Endothelial cell of umbilical vein (primary cell): ENCODE measurements at regions not wholly inside any gene's neighbourhood (a gene's known extent, or its start where the extent isn't known, plus 50 kb on each side); places are given as distances from the start of the nearest gene placed in this dataset.

ENCODE experiments used
- BruUV-seq: library from RNA; stranded (reverse); fragments of 400-500 nt; replicated peaks from 2 replicates; lab custom pipeline; 2021; lab: Mats Ljungman, UMichigan
- CTCF ChIA-PET: fragments of 300-600, 350-600 bp; sonication (Branson Sonifier 250); formaldehyde crosslinking; loops from one replicate; lab custom pipeline; 2021; ENCODE audit warnings: antibody characterized with exemption, inconsistent platforms; lab: Charles Lee
- POLR2A ChIA-PET: fragments of 300-600, 350-600 bp; sonication (Branson Sonifier 250); formaldehyde crosslinking; loops from one replicate; lab custom pipeline; 2021; ENCODE audit warnings: antibody characterized with exemption, inconsistent platforms; lab: Charles Lee
- DNase-seq: peaks from one replicate; pipeline ENCODE4 v3.0.0-alpha.2; 2011; ENCODE audit warnings: low read depth, low spot score
- FAIRE-seq: peaks from 2 replicates; lab custom pipeline; 2011; peaks lifted over from hg19 to GRCh38; lab: Jason Lieb, UNC
- H2AFZ ChIP-seq: 2 replicates; pipeline ENCODE4 v1.6.0; 2012; ENCODE audit warnings: low read depth, low read length, control low read depth, inconsistent platforms
- H3K27ac ChIP-seq: 2 replicates; pipeline ENCODE4 v1.5.1; 2011; ENCODE audit warnings: low read depth, mild to moderate bottlenecking, control low read depth, low read length, moderate library complexity; ENCODE audit not compliant: insufficient read depth
- H3K27me3 ChIP-seq, 2 experiments: 2 replicates each; pipeline versions ENCODE4 v1.6.0 to v1.6.1; 2011; ENCODE audit warnings: low read length in 2 of 2, mixed read lengths in 1 of 2; ENCODE audit not compliant: control insufficient read depth in 2 of 2, insufficient read depth in 2 of 2
- H3K36me3 ChIP-seq, 2 experiments: 2 replicates in 1 of 2; 3 replicates in 1 of 2; pipeline ENCODE4 v1.5.1; 2011; ENCODE audit warnings: low read length in 2 of 2, mild to moderate bottlenecking in 1 of 2, moderate library complexity in 1 of 2; ENCODE audit not compliant: control insufficient read depth in 2 of 2, insufficient read depth in 2 of 2; ENCODE audit errors: extremely low read depth in 1 of 2
- H3K4me1 ChIP-seq: 3 replicates; pipeline ENCODE4 v1.5.1; 2011; ENCODE audit warnings: mild to moderate bottlenecking, low read length; ENCODE audit not compliant: control insufficient read depth, insufficient read depth; ENCODE audit errors: extremely low read depth
- H3K4me2 ChIP-seq: 2 replicates; pipeline ENCODE4 v1.6.1; 2011; ENCODE audit warnings: low read length, control low read depth, mixed read lengths; ENCODE audit not compliant: insufficient read depth
- H3K4me3 ChIP-seq, 3 experiments: fragments of 200-600 bp in 1 of 3; sonication (generic), shearing (Covaris generic) in 1 of 3; replicated peaks in 1 of 3; 2 replicates each; pipeline ENCODE4 v1.5.1; 2011 to 2016; ENCODE audit warnings: control low read depth in 3 of 3, low read length in 3 of 3, mild to moderate bottlenecking in 2 of 3, inconsistent platforms in 1 of 3, low read depth in 1 of 3, moderate library complexity in 1 of 3; ENCODE audit not compliant: insufficient read depth in 1 of 3
- H3K79me2 ChIP-seq: 2 replicates; pipeline ENCODE4 v1.6.0; 2012; ENCODE audit warnings: low read length, inconsistent platforms; ENCODE audit not compliant: control insufficient read depth, insufficient read depth
- H3K9ac ChIP-seq: replicated peaks from 2 replicates; pipeline ENCODE3; 2011; ENCODE audit warnings: low read length, control low read depth; ENCODE audit not compliant: insufficient read depth; ENCODE audit errors: extremely low read depth
- H3K9me1 ChIP-seq: replicated peaks from 3 replicates; pipeline ENCODE4 v1.6.0; 2011; ENCODE audit warnings: mild to moderate bottlenecking, low read length; ENCODE audit not compliant: control insufficient read depth, insufficient read depth; ENCODE audit errors: extremely low read depth
- H3K9me3 ChIP-seq: replicated peaks from 2 replicates; pipeline ENCODE4 v1.5.1; 2012; ENCODE audit warnings: low read length, inconsistent platforms; ENCODE audit not compliant: control insufficient read depth, insufficient read depth
- H4K20me1 ChIP-seq: replicated peaks from 2 replicates; pipeline ENCODE3; 2011; ENCODE audit warnings: mild to moderate bottlenecking, low read length; ENCODE audit not compliant: control insufficient read depth, insufficient read depth; ENCODE audit errors: extremely low read depth
- CTCF ChIP-seq, 2 donors: IDR thresholded peaks; 1 replicate in 1 of 2; 2 replicates in 1 of 2; pipeline ENCODE4 v1.5.1; 2011; ENCODE audit warnings: low read length in 2 of 2, mild to moderate bottlenecking in 2 of 2, moderate library complexity in 2 of 2, control low read depth in 1 of 2, inconsistent platforms in 1 of 2, low read depth in 1 of 2; ENCODE audit not compliant: insufficient read depth in 1 of 2; ENCODE audit errors: extremely low read depth in 1 of 2
- EZH2 ChIP-seq: IDR thresholded peaks from 2 replicates; pipeline ENCODE4 v1.6.1; 2012; ENCODE audit warnings: borderline replicate concordance, low read depth, mild to moderate bottlenecking, moderate library complexity, low read length, inconsistent platforms; ENCODE audit not compliant: severe bottlenecking
- FOS ChIP-seq: IDR thresholded peaks from 2 replicates; pipeline ENCODE4 v1.6.1; 2011; ENCODE audit warnings: mild to moderate bottlenecking, low read length, moderate library complexity, borderline replicate concordance; ENCODE audit not compliant: insufficient read depth
- GATA2 ChIP-seq: IDR thresholded peaks from 2 replicates; pipeline ENCODE4 v1.7.0; 2011; ENCODE audit warnings: low read depth, mild to moderate bottlenecking, moderate library complexity, mixed read lengths, low read length; ENCODE audit not compliant: insufficient read length, insufficient read depth
- JUN ChIP-seq: IDR thresholded peaks from 2 replicates; pipeline ENCODE4 v1.6.1; 2011; ENCODE audit warnings: borderline replicate concordance, low read depth; ENCODE audit not compliant: insufficient read length, insufficient read depth
- MAX ChIP-seq: IDR thresholded peaks from 2 replicates; pipeline ENCODE4 v1.6.1; 2011; ENCODE audit not compliant: insufficient read depth, insufficient read length
- MYC ChIP-seq: IDR thresholded peaks from one replicate; pipeline ENCODE4 v1.6.1; 2011; ENCODE audit warnings: mild to moderate bottlenecking, low read depth, low read length
- POLR2A ChIP-seq: IDR thresholded peaks from 2 replicates; pipeline ENCODE4 v1.6.1; 2012; ENCODE audit warnings: low read depth, mild to moderate bottlenecking, control low read depth, low read length
- POLR2AphosphoS5 ChIP-seq: IDR thresholded peaks from 2 replicates; pipeline ENCODE4 v1.6.1; 2012; ENCODE audit warnings: low read depth, mild to moderate bottlenecking, control low read depth, low read length, moderate library complexity; ENCODE audit not compliant: insufficient read depth
- dilution Hi-C: fragments of 300-500 bp; cut with MboI; formaldehyde crosslinking; loops from one replicate; pipeline ENCODE4 v1.15.0; 2019; ENCODE audit warnings: low sequenced_read_pairs; ENCODE audit not compliant: extremely low pct_ligation_motif_present
- intact Hi-C: fragments of 100-400 bp; cut with micrococcal nuclease; formaldehyde crosslinking; loops from one replicate; pipeline ENCODE4 v1.10.0; 2022

DNA sequence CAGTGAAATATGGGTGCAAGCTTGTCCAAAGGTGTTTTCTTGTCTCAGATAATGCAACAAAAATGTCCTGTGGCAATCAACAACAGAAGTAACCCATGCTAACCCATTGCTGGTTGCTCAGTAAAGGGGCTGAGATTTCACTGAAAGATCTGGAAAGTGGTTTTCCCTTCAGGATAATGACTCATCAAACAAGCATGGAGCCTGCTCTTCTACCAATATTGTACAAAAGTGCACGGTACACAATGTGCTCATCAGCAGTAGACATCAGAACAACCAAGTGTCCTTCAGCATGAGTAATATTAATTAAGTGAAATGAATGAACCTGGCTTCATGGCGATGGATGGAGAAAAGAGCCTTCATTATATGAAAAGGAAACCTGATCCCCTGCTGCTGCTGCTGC lies 287.1 kb upstream of the NEBL start:
- H3K27ac ChIP-seq = no peak overlapping the region
- no TSS peak for BruUV-seq
- DNase-seq (peak; percentile 34), FAIRE-seq (peak; percentile 91)
- TF ChIP-seq JUN (peak; percentile 42), GATA2 (peak; percentile 87), EZH2 (no peak), POLR2AphosphoS5 (no peak), POLR2A (no peak), MAX (no peak), MYC (no peak), CTCF (IDR thresholded peaks at IDR 0.05; ENCODE audit: extremely low read depth in 1 of 2, insufficient read depth in 1 of 2, low read depth in 1 of 2, low read length in 2 of 2) (no peak), FOS (peak; percentile 94)
- H2AFZ ChIP-seq = no peak overlapping the region
- H3K36me3 ChIP-seq = no peaks in the 10 kb centered on the region
- H3K9ac ChIP-seq = no peak overlapping the region
- dilution Hi-C loops (no loop called here), intact Hi-C loops (no loop called here)
- no peaks in the 10 kb centered on the region for H3K9me3 ChIP-seq
- H3K4me2 ChIP-seq = no peak overlapping the region
- no peak overlapping the region for H3K4me3 ChIP-seq
- POLR2A ChIA-PET = no interaction called here
- no peaks in the 10 kb centered on the region for H3K27me3 ChIP-seq
- no peaks in the 10 kb centered on the region for H4K20me1 ChIP-seq
- CTCF ChIA-PET = interaction anchor here (1.1 kb wide), 1 partner anchor 13 kb away, joined by 5 read pairs; no protein-coding TSS in a partner anchor
- H3K79me2 ChIP-seq = no peaks in the 10 kb centered on the region
- H3K9me1 ChIP-seq = no peaks in the 10 kb centered on the region
- H3K4me1 ChIP-seq = peaks cover 8% of the 10 kb centered on the region
